Testis (tissue), 2 donors: ENCODE measurements at regions not wholly inside any gene's neighbourhood (a gene's known extent, or its start where the extent isn't known, plus 50 kb on each side); places are given as distances from the start of the nearest gene placed in this dataset.

Experiments
- DNase-seq: peaks from one replicate; pipeline ENCODE4 v3.0.0-alpha.2; 2019
- H3K27ac ChIP-seq, 2 donors: fragments of 200-600 bp; sonication (generic); one replicate each; pipeline ENCODE4 v1.5.1; 2019
- H3K27me3 ChIP-seq: fragments of 200-600 bp; sonication (generic); one replicate; pipeline ENCODE4 v1.5.1; 2019
- H3K36me3 ChIP-seq: fragments of 200-600 bp; sonication (generic); one replicate; pipeline ENCODE4 v1.5.1; 2017; ENCODE audit warnings: low read depth; ENCODE audit errors: missing control alignments
- H3K4me1 ChIP-seq: fragments of 200-600 bp; sonication (generic); one replicate; pipeline ENCODE4 v1.5.1; 2019
- H3K4me3 ChIP-seq, 2 donors: fragments of 200-600 bp; sonication (generic); one replicate each; pipeline ENCODE4 v1.5.1; 2017 to 2019
- H3K9me3 ChIP-seq: fragments of 200-600 bp; sonication (generic); one replicate; pipeline ENCODE4 v1.5.1; 2017
- CTCF ChIP-seq, 3 experiments: fragments of 450-650 bp in 2 of 3; fragments of 200-600 bp in 1 of 3; sonication (generic) in 1 of 3; IDR thresholded peaks; one replicate each; pipeline ENCODE4 v1.5.1; 2016 to 2019; ENCODE audit warnings: antibody characterized with exemption in 3 of 3, mild to moderate bottlenecking in 2 of 3, moderate library complexity in 1 of 3
- POLR2A ChIP-seq: fragments of 450-650 bp; IDR thresholded peaks from one replicate; pipeline ENCODE4 v1.6.1; 2017; ENCODE audit warnings: antibody characterized with exemption, mild to moderate bottlenecking, moderate library complexity
- WGBS, 2 donors: methylation state at CpG; one replicate each; pipeline ENCODE4 v1.1.5; 2018; 5-methylcytosine and 5-hydroxymethylcytosine counted together
- intact Hi-C: fragments of 100-400 bp; cut with DNase I; formaldehyde crosslinking; loops from one replicate; pipeline ENCODE4 v1.15.1; 2023; ENCODE audit warnings: low total_unique reads

- no peaks in the 10 kb centered on the region for H3K9me3 ChIP-seq
- 89% methylated on average over 6 of the region's 6 CpGs for WGBS, 2 donors
- no peaks in the 10 kb centered on the region for H3K4me1 ChIP-seq
- H3K27me3 ChIP-seq = no peaks in the 10 kb centered on the region
- no peak overlapping the region for H3K4me3 ChIP-seq
- intact Hi-C loops = no loop called here
- no peaks in the 10 kb centered on the region for H3K36me3 ChIP-seq
- H3K27ac ChIP-seq = no peak overlapping the region
- DNase-seq = no peak
- TF ChIP-seq POLR2A = no peak
- TF ChIP-seq CTCF (IDR thresholded peaks at IDR 0.05) = no peak
Observed at GRCh38 chr16:26901196-26901861, 165.4 kb upstream of the C16orf82 start.

- Histone ChIP-seq H3K9me3 (no peaks in the 10 kb centered on the region), H3K27ac (no peak overlapping the region), H3K27me3 (no peaks in the 10 kb centered on the region), H3K36me3 (no peaks in the 10 kb centered on the region), H3K4me1 (no peaks in the 10 kb centered on the region), H3K4me3 (no peak overlapping the region)
- intact Hi-C loops = no loop called here
- DNase-seq = no peak
- TF ChIP-seq POLR2A (no peak), CTCF (IDR thresholded peaks at IDR 0.05) (no peak)
Observed at GRCh38 chr16:26901983-26902382, 164.7 kb upstream of the C16orf82 start.

DNA sequence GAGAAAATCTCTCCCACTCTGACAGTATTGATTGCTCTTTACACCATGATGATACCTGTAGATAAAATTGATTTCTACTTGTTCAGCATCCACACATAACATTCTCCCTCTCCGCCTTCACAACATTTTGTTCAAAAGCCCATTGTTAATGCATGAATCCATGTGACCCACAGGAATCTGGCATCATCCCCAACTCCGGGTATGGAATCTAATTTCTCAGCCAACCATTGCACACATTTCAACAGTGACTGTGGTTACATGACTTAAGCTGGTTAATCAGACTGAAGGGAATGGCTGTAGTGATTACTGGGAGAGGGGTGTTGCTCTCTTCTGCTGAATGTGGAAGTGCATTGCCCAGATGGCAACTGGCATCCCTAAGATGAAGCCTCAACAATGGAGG lies 161.4 kb upstream of the C16orf82 start:
- H3K27me3 ChIP-seq = no peaks in the 10 kb centered on the region
- H3K4me1 ChIP-seq = no peaks in the 10 kb centered on the region
- 68 to 69% methylated on average over 2 of the region's 2 CpGs for WGBS, 2 donors
- H3K36me3 ChIP-seq = no peaks in the 10 kb centered on the region
- no peak overlapping the region for H3K27ac ChIP-seq
- no peaks in the 10 kb centered on the region for H3K9me3 ChIP-seq
- DNase-seq = no peak
- no peak overlapping the region for H3K4me3 ChIP-seq
- no peak for TF ChIP-seq CTCF (IDR thresholded peaks at IDR 0.05)
- no peak for TF ChIP-seq POLR2A
- intact Hi-C loops = no loop called here

- no peaks in the 10 kb centered on the region for H3K9me3 ChIP-seq
- DNase-seq = no peak
- WGBS, 2 donors = 70 to 72% methylated on average over 4 of the region's 4 CpGs
- H3K36me3 ChIP-seq = no peaks in the 10 kb centered on the region
- no peaks in the 10 kb centered on the region for H3K4me1 ChIP-seq
- no peak overlapping the region for H3K27ac ChIP-seq
- TF ChIP-seq POLR2A (no peak), CTCF (IDR thresholded peaks at IDR 0.05) (no peak)
- H3K4me3 ChIP-seq = no peak overlapping the region
- intact Hi-C loops = no loop called here
- no peaks in the 10 kb centered on the region for H3K27me3 ChIP-seq
Observed at GRCh38 chr16:26909623-26910022, 157.1 kb upstream of the C16orf82 start.

DNA sequence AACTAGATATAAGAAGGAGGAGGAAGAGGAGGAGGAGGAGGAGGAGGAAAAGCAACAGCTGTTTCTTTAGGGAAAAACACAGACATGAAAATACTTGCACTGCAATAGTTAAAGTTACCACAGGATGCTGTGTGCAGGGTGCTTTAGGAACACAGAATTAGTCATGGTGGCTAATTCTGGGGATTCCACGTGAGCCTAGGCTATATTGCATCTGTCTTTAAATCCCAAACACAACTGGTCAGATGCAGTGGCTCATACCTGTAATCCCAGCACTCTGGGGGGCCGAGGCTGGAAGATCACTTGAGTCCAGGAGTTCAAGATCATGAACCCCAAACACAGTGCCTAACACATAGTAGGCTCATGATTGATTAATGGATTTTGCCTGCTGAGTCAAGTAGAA lies 155.3 kb upstream of the C16orf82 start:
- no peaks in the 10 kb centered on the region for H3K27me3 ChIP-seq
- no peaks in the 10 kb centered on the region for H3K4me1 ChIP-seq
- H3K9me3 ChIP-seq = no peaks in the 10 kb centered on the region
- TF ChIP-seq POLR2A = no peak
- WGBS, 2 donors = 64 to 82% methylated on average over 2 of the region's 2 CpGs
- no peak overlapping the region for H3K27ac ChIP-seq
- H3K36me3 ChIP-seq = no peaks in the 10 kb centered on the region
- no peak overlapping the region for H3K4me3 ChIP-seq
- DNase-seq = no peak
- intact Hi-C loops = no loop called here
